Neural cell (in vitro differentiated cells): ENCODE measurements at regions not wholly inside any gene's neighbourhood (a gene's known extent, or its start where the extent isn't known, plus 50 kb on each side); places are given as distances from the start of the nearest gene placed in this dataset.

Source experiments
- EZH2 ChIP-seq: fragments of 200-600, 300-800 bp; shearing (Covaris generic), sonication (generic); IDR thresholded peaks from 2 replicates; pipeline ENCODE4 v1.6.1; 2014; ENCODE audit warnings: antibody characterized with exemption, low read length, borderline replicate concordance, mild to moderate bottlenecking; ENCODE audit not compliant: insufficient read depth, poor library complexity, severe bottlenecking
- MXI1 ChIP-seq: fragments of 450-650 bp; conservative IDR thresholded peaks from 2 replicates; pipeline ENCODE4 v1.6.1; 2014; ENCODE audit warnings: antibody characterized with exemption, mild to moderate bottlenecking; ENCODE audit not compliant: poor library complexity, severe bottlenecking
- POLR2AphosphoS5 ChIP-seq: IDR thresholded peaks from 2 replicates; pipeline ENCODE4 v1.6.1; 2012
- TF ChIP-seq, protein P1 (sequence below): fragments of 450-650 bp; IDR thresholded peaks from 2 replicates; pipeline ENCODE4 v1.5.1; 2014; ENCODE audit warnings: antibody characterized with exemption, mild to moderate bottlenecking, moderate library complexity; ENCODE audit not compliant: poor library complexity, severe bottlenecking

DNA sequence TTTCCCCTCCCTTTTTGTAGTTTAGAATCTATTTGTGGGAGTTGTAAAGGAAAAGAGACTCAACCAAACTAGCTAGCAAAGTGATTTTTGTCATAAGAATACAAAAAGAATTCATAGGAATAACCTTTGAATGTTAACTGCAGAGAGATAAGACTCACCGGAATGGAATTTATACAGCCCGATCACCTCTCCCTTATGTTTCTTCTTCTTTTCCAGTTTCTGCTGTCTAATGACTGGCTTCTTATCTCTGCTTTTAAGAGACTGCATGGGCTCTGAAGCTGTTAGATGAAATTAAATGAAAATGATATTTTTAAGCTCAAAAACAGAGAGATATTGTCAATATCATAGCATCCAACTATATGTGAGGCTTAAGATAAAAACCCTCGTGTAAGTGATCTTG, 1095.9 kb downstream of the REEP3 start:
- TF ChIP-seq, protein P1, sequence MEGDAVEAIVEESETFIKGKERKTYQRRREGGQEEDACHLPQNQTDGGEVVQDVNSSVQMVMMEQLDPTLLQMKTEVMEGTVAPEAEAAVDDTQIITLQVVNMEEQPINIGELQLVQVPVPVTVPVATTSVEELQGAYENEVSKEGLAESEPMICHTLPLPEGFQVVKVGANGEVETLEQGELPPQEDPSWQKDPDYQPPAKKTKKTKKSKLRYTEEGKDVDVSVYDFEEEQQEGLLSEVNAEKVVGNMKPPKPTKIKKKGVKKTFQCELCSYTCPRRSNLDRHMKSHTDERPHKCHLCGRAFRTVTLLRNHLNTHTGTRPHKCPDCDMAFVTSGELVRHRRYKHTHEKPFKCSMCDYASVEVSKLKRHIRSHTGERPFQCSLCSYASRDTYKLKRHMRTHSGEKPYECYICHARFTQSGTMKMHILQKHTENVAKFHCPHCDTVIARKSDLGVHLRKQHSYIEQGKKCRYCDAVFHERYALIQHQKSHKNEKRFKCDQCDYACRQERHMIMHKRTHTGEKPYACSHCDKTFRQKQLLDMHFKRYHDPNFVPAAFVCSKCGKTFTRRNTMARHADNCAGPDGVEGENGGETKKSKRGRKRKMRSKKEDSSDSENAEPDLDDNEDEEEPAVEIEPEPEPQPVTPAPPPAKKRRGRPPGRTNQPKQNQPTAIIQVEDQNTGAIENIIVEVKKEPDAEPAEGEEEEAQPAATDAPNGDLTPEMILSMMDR, result no peak
- TF ChIP-seq EZH2, result no peak
- TF ChIP-seq MXI1, result no peak
- no peak for TF ChIP-seq POLR2AphosphoS5
